ENCODE measurements at regions not wholly inside any gene's neighbourhood (a gene's known extent, or its start where the extent isn't known, plus 50 kb on each side); places are given as distances from the start of the nearest gene placed in this dataset.

GRCh38 chr7:27459021-27459730, 203.5 kb downstream of the HIBADH start:
- Histone ChIP-seq H3K27me3 (replicated peaks; ENCODE audit: insufficient read depth) (no peaks in the 10 kb centered on the region), H3K27ac (no peak overlapping the region), H3K36me3 (no peaks in the 10 kb centered on the region), H3K4me1 (replicated peaks) (no peaks in the 10 kb centered on the region), H3K9me3 (no peaks in the 10 kb centered on the region), H3K4me3 (no peak overlapping the region)
- intact Hi-C loops (cut with DNase I) = no loop called here
- no peak for DNase-seq (ENCODE audit: low spot score)
- TF ChIP-seq POLR2A (IDR thresholded peaks at IDR 0.05) = no peak
- no peak for TF ChIP-seq POLR2AphosphoS5 (IDR thresholded peaks at IDR 0.05)
- TF ChIP-seq, protein P1, sequence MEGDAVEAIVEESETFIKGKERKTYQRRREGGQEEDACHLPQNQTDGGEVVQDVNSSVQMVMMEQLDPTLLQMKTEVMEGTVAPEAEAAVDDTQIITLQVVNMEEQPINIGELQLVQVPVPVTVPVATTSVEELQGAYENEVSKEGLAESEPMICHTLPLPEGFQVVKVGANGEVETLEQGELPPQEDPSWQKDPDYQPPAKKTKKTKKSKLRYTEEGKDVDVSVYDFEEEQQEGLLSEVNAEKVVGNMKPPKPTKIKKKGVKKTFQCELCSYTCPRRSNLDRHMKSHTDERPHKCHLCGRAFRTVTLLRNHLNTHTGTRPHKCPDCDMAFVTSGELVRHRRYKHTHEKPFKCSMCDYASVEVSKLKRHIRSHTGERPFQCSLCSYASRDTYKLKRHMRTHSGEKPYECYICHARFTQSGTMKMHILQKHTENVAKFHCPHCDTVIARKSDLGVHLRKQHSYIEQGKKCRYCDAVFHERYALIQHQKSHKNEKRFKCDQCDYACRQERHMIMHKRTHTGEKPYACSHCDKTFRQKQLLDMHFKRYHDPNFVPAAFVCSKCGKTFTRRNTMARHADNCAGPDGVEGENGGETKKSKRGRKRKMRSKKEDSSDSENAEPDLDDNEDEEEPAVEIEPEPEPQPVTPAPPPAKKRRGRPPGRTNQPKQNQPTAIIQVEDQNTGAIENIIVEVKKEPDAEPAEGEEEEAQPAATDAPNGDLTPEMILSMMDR (IDR thresholded peaks at IDR 0.05) = no peak
- WGBS = 57% methylated on average over 4 of the region's 4 CpGs

DNA sequence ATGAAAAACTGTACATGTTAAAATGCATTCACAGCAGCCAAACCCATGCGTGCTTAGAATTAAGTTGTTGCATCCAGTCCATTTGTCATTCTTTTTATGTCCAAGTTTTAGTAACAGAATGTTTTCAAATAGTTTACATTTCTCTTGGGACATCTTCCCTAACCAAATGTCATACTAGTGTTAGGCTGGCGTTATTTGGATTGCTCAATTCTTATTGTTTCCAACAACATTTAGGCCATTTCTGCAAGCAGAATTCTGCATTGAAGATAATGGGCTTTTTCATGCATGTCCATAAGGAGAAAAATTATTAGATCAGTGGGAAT, 203.0 kb downstream of the HIBADH start:
- Histone ChIP-seq H3K36me3 (no peaks in the 10 kb centered on the region), H3K4me1 (replicated peaks) (no peaks in the 10 kb centered on the region), H3K4me3 (no peak overlapping the region), H3K9me3 (no peaks in the 10 kb centered on the region), H3K27me3 (replicated peaks; ENCODE audit: insufficient read depth) (no peaks in the 10 kb centered on the region), H3K27ac (no peak overlapping the region)
- 35% methylated on average over 2 of the region's 2 CpGs for WGBS
- TF ChIP-seq, protein P1 (IDR thresholded peaks at IDR 0.05) = no peak
- TF ChIP-seq POLR2AphosphoS5 (IDR thresholded peaks at IDR 0.05) (no peak), POLR2A (IDR thresholded peaks at IDR 0.05) (no peak)
- DNase-seq (ENCODE audit: low spot score) = no peak
- intact Hi-C loops (cut with DNase I) = no loop called here

DNA sequence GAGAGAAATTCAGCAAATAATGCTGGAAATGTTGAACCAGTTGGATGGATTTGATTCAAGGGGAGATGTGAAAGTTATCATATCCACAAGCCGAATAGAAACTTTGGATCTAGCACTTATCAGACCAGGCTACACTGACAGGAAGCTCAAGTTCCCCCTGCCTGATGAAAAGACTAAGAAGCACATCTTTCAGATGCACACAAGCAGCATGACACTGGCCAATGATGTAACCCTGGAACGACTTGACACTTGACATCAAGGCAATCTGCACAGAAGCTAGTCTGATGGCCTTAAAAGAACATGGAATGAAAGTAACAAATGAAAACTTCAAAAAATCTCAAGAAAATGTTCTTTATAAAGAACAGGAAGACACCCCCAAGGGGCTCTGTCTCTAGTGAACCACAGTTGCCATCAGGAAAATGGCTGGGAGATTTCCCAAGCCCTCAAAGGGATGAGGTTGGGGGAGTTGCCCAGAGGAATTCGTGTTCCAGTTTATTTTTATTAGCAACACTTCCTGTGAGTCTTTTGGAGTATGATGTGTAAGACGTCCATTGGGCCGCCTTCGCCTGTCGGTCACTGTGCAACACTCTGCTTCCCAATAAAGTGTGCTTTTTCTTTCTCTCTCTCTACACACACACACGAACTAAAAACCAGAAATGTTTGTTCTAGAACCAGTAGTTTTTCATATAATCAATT, 200.0 kb downstream of the HIBADH start:
- DNase-seq (ENCODE audit: low spot score) = no peak
- Histone ChIP-seq H3K4me1 (replicated peaks) (no peaks in the 10 kb centered on the region), H3K27ac (no peak overlapping the region), H3K4me3 (no peak overlapping the region), H3K9me3 (no peaks in the 10 kb centered on the region), H3K27me3 (replicated peaks; ENCODE audit: insufficient read depth) (no peaks in the 10 kb centered on the region), H3K36me3 (no peaks in the 10 kb centered on the region)
- WGBS = 64% methylated on average over 8 of the region's 8 CpGs
- intact Hi-C loops (cut with DNase I) = no loop called here
- TF ChIP-seq POLR2AphosphoS5 (IDR thresholded peaks at IDR 0.05) (no peak), POLR2A (IDR thresholded peaks at IDR 0.05) (no peak)
- TF ChIP-seq, protein P1 (IDR thresholded peaks at IDR 0.05) = no peak

- intact Hi-C loops (cut with DNase I) = no loop called here
- no peak for TF ChIP-seq POLR2A (IDR thresholded peaks at IDR 0.05)
- TF ChIP-seq, protein P1 (IDR thresholded peaks at IDR 0.05) = no peak
- TF ChIP-seq POLR2AphosphoS5 (IDR thresholded peaks at IDR 0.05) = no peak
- 93% methylated on average over 2 of the region's 2 CpGs for WGBS
- H3K9me3 ChIP-seq = no peaks in the 10 kb centered on the region
- no peak overlapping the region for H3K27ac ChIP-seq
- no peaks in the 10 kb centered on the region for H3K27me3 ChIP-seq (replicated peaks; ENCODE audit: insufficient read depth)
- no peaks in the 10 kb centered on the region for H3K36me3 ChIP-seq
- no peak overlapping the region for H3K4me3 ChIP-seq
- no peak for DNase-seq (ENCODE audit: low spot score)
- H3K4me1 ChIP-seq (replicated peaks) = no peaks in the 10 kb centered on the region
These were observed 197.7 kb downstream of the HIBADH start for GRCh38 chr7:27464970-27465369.

DNA sequence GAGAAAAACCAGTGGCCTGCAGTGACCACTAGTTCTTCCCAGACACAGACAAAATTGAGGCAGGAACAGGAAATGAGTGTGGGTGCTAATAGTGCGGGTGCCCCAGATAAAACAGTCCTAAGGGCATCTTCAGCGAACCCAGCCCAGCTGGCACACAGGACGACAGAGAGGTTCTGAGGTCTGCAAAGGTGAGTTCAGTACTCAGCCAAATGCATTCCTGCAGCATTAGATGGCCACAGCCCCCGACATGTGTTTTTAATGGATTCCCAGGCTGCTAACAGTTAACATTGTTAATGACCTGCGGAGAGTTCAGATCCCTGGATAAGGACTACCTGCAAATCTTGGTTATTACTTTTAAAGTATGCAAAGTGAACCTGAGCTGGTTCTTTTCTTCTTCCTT, 196.0 kb downstream of the HIBADH start:
- Histone ChIP-seq H3K27me3 (replicated peaks; ENCODE audit: insufficient read depth) (no peaks in the 10 kb centered on the region), H3K27ac (no peak overlapping the region), H3K4me3 (no peak overlapping the region), H3K4me1 (replicated peaks) (no peaks in the 10 kb centered on the region), H3K9me3 (no peaks in the 10 kb centered on the region), H3K36me3 (no peaks in the 10 kb centered on the region)
- TF ChIP-seq POLR2AphosphoS5 (IDR thresholded peaks at IDR 0.05) (no peak), POLR2A (IDR thresholded peaks at IDR 0.05) (no peak)
- TF ChIP-seq, protein P1 (IDR thresholded peaks at IDR 0.05) = no peak
- intact Hi-C loops (cut with DNase I) = no loop called here
- no peak for DNase-seq (ENCODE audit: low spot score)
- WGBS = 84% methylated on average over 5 of the region's 5 CpGs
